PFSK-1 (cell line): ENCODE measurements at regions not wholly inside any gene's neighbourhood (a gene's known extent, or its start where the extent isn't known, plus 50 kb on each side); places are given as distances from the start of the nearest gene placed in this dataset.

Experiments
- POLR2AphosphoS5 ChIP-seq: IDR thresholded peaks from 2 replicates; pipeline ENCODE4 v1.6.1; 2012; ENCODE audit warnings: low read depth, mild to moderate bottlenecking, control low read depth, low read length, moderate library complexity
- TAF1 ChIP-seq: IDR thresholded peaks from 2 replicates; pipeline ENCODE4 v1.6.1; 2012; ENCODE audit warnings: low read length, control low read depth, borderline replicate concordance; ENCODE audit not compliant: insufficient read depth
- TF ChIP-seq, protein P1 (sequence below), 2 experiments: IDR thresholded peaks; 2 replicates each; pipeline versions ENCODE4 v1.6.1 to v1.8.0; 2011 to 2012; ENCODE audit warnings: low read depth in 2 of 2, low read length in 2 of 2, control low read depth in 1 of 2, inconsistent platforms in 1 of 2, mild to moderate bottlenecking in 1 of 2, moderate library complexity in 1 of 2; ENCODE audit not compliant: insufficient read depth in 1 of 2

- TF ChIP-seq TAF1 (no peak), POLR2AphosphoS5 (no peak)
- TF ChIP-seq, protein P1, sequence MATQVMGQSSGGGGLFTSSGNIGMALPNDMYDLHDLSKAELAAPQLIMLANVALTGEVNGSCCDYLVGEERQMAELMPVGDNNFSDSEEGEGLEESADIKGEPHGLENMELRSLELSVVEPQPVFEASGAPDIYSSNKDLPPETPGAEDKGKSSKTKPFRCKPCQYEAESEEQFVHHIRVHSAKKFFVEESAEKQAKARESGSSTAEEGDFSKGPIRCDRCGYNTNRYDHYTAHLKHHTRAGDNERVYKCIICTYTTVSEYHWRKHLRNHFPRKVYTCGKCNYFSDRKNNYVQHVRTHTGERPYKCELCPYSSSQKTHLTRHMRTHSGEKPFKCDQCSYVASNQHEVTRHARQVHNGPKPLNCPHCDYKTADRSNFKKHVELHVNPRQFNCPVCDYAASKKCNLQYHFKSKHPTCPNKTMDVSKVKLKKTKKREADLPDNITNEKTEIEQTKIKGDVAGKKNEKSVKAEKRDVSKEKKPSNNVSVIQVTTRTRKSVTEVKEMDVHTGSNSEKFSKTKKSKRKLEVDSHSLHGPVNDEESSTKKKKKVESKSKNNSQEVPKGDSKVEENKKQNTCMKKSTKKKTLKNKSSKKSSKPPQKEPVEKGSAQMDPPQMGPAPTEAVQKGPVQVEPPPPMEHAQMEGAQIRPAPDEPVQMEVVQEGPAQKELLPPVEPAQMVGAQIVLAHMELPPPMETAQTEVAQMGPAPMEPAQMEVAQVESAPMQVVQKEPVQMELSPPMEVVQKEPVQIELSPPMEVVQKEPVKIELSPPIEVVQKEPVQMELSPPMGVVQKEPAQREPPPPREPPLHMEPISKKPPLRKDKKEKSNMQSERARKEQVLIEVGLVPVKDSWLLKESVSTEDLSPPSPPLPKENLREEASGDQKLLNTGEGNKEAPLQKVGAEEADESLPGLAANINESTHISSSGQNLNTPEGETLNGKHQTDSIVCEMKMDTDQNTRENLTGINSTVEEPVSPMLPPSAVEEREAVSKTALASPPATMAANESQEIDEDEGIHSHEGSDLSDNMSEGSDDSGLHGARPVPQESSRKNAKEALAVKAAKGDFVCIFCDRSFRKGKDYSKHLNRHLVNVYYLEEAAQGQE (IDR thresholded peaks at IDR 0.05; ENCODE audit: insufficient read depth in 1 of 2, low read depth in 2 of 2, low read length in 2 of 2): no peak
These were observed 199.5 kb upstream of the B3GAT1 start for GRCh38 chr11:134611537-134611936.
